ENCODE measurements at regions not wholly inside any gene's neighbourhood (a gene's known extent, or its start where the extent isn't known, plus 50 kb on each side); places are given as distances from the start of the nearest gene placed in this dataset.

GRCh38 chr4:189385098-189385497, 555.6 kb upstream of the FRG1 start:
- no peak overlapping the region for H3K4me3 Mint-ChIP-seq
- no peaks in the 10 kb centered on the region for H3K27me3 Mint-ChIP-seq
- H3K4me3 ChIP-seq (ENCODE audit: low read length) = no peak overlapping the region
- H3K36me3 ChIP-seq (ENCODE audit: insufficient read depth, low read length) = no peaks in the 10 kb centered on the region
- CTCF ChIA-PET = no interaction called here
- no peak overlapping the region for H3K27ac Mint-ChIP-seq
- no peaks in the 10 kb centered on the region for H3K4me1 ChIP-seq (ENCODE audit: insufficient read depth, low read length)
- DNase-seq = no peak
- POLR2A ChIA-PET = no interaction called here
- no peaks in the 10 kb centered on the region for H3K9me3 ChIP-seq (ENCODE audit: low read length)
- no peaks in the 10 kb centered on the region for H3K36me3 Mint-ChIP-seq
- no peak overlapping the region for H3K27ac ChIP-seq (ENCODE audit: low read depth, low read length)
- H3K9me3 Mint-ChIP-seq = peaks cover 2 to 9% (median 7%) of the 10 kb centered on the region in 5 donors
- no peaks in the 10 kb centered on the region for H3K4me1 Mint-ChIP-seq
- no peaks in the 10 kb centered on the region for H3K27me3 ChIP-seq (ENCODE audit: insufficient read depth, low read length, poor library complexity, severe bottlenecking)

GRCh38 chr4:189385579-189385978, 555.1 kb upstream of the FRG1 start:
- Histone ChIP-seq H3K27me3 (ENCODE audit: insufficient read depth, low read length, poor library complexity, severe bottlenecking) (no peaks in the 10 kb centered on the region), H3K4me1 (ENCODE audit: insufficient read depth, low read length) (no peaks in the 10 kb centered on the region), H3K9me3 (ENCODE audit: low read length) (no peaks in the 10 kb centered on the region), H3K27ac (ENCODE audit: low read depth, low read length) (no peak overlapping the region), H3K4me3 (ENCODE audit: low read length) (no peak overlapping the region), H3K36me3 (ENCODE audit: insufficient read depth, low read length) (no peaks in the 10 kb centered on the region)
- no peaks in the 10 kb centered on the region for H3K4me1 Mint-ChIP-seq
- DNase-seq = no peak
- CTCF ChIA-PET = no interaction called here
- no peaks in the 10 kb centered on the region for H3K27me3 Mint-ChIP-seq
- peaks cover 2 to 9% (median 7%) of the 10 kb centered on the region in 5 donors for H3K9me3 Mint-ChIP-seq
- H3K36me3 Mint-ChIP-seq = no peaks in the 10 kb centered on the region
- H3K27ac Mint-ChIP-seq = no peak overlapping the region
- H3K4me3 Mint-ChIP-seq = no peak overlapping the region
- POLR2A ChIA-PET = no interaction called here

DNA sequence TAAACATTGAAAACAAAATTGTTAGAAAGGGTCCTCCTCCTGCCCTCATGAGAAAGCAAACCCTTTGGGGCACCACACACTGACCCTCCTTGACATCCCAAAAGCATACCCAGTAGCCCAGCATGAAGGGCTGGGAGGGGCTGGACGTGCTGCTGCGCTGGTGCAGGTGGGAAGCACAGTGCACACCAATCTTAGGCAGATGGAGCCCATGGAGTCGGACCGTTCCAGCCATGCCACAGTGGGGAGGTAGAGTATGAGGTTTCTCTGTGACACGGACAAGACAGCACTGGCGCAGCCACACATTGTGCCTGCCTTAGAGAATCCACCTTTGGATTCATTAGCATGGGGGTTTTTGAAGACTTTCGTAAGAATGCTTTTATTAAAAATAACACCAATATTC, 544.2 kb upstream of the FRG1 start:
- Histone ChIP-seq H3K4me3 (ENCODE audit: low read length) (no peak overlapping the region), H3K27me3 (ENCODE audit: insufficient read depth, low read length, poor library complexity, severe bottlenecking) (no peaks in the 10 kb centered on the region), H3K36me3 (ENCODE audit: insufficient read depth, low read length) (no peaks in the 10 kb centered on the region), H3K27ac (ENCODE audit: low read depth, low read length) (no peak overlapping the region), H3K4me1 (ENCODE audit: insufficient read depth, low read length) (no peaks in the 10 kb centered on the region), H3K9me3 (ENCODE audit: low read length) (no peaks in the 10 kb centered on the region)
- ChIA-PET POLR2A (no interaction called here), CTCF (no interaction called here)
- Mint-ChIP-seq H3K9me3 (peaks cover 12 to 26% (median 16%) of the 10 kb centered on the region in 5 donors), H3K4me1 (no peaks in the 10 kb centered on the region), H3K27ac (no peak overlapping the region), H3K27me3 (no peaks in the 10 kb centered on the region), H3K4me3 (no peak overlapping the region), H3K36me3 (no peaks in the 10 kb centered on the region)
- DNase-seq = no peak

DNA sequence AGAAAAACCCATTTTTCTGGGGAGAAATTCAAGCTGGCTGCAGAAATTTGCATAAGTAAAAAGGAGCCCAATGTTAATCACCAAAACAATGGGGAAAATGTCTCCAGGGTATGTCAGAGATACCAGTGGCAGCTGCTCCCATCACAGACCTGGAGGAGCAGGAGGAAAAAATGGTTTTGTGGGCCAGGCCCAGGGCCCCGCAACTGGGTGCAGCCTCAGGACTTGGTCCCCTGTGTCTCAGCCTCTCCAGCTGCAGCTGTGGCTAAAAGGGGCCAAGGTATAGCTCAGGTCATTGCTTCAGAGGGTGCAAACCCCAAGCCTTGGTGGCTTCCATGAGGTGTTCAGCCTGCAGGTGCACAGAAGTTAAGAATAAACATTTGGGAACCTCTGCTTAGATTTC, 536.4 kb upstream of the FRG1 start:
- DNase-seq = no peak
- no peaks in the 10 kb centered on the region for H3K27me3 Mint-ChIP-seq
- Histone ChIP-seq H3K4me3 (ENCODE audit: low read length) (no peak overlapping the region), H3K27me3 (ENCODE audit: insufficient read depth, low read length, poor library complexity, severe bottlenecking) (no peaks in the 10 kb centered on the region), H3K4me1 (ENCODE audit: insufficient read depth, low read length) (no peaks in the 10 kb centered on the region), H3K9me3 (ENCODE audit: low read length) (no peaks in the 10 kb centered on the region), H3K27ac (ENCODE audit: low read depth, low read length) (no peak overlapping the region), H3K36me3 (ENCODE audit: insufficient read depth, low read length) (no peaks in the 10 kb centered on the region)
- ChIA-PET POLR2A (no interaction called here), CTCF (no interaction called here)
- no peaks in the 10 kb centered on the region for H3K4me1 Mint-ChIP-seq
- no peak overlapping the region for H3K27ac Mint-ChIP-seq
- H3K9me3 Mint-ChIP-seq = peaks cover 0 to 14% (median 6%) of the 10 kb centered on the region in 5 donors
- no peaks in the 10 kb centered on the region for H3K36me3 Mint-ChIP-seq
- H3K4me3 Mint-ChIP-seq = no peak overlapping the region

- CTCF ChIA-PET = no interaction called here
Measured at GRCh38 chr4:189409158-189409557, 531.5 kb upstream of the FRG1 start.

DNA sequence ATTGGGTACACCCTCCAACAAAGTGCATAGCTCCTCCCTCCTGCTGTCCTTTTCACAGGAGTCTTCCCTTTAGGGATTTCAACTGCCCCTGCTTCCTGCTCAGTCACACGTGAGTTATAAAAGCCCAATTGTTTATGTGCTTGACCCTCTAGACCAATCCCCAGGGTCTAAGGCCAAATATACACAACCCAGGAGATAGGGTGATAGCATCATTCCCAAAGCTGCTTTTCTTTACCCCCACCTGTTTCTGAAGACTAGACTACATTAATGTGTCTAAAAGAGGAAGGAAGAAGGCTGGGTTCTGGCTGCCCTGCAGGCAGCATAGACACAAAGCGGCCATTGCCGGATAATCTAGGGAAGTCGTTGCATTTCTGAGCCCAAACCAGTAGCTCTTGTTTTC, 526.7 kb upstream of the FRG1 start:
- H3K36me3 Mint-ChIP-seq = no peaks in the 10 kb centered on the region
- H3K27ac Mint-ChIP-seq = no peak overlapping the region
- H3K4me3 Mint-ChIP-seq = no peak overlapping the region
- H3K9me3 Mint-ChIP-seq = peaks cover 2 to 13% (median 6%) of the 10 kb centered on the region in 5 donors
- no peaks in the 10 kb centered on the region for H3K27me3 Mint-ChIP-seq
- Histone ChIP-seq H3K4me1 (ENCODE audit: insufficient read depth, low read length) (no peaks in the 10 kb centered on the region), H3K27ac (ENCODE audit: low read depth, low read length) (no peak overlapping the region), H3K27me3 (ENCODE audit: insufficient read depth, low read length, poor library complexity, severe bottlenecking) (no peaks in the 10 kb centered on the region), H3K9me3 (ENCODE audit: low read length) (no peaks in the 10 kb centered on the region), H3K36me3 (ENCODE audit: insufficient read depth, low read length) (no peaks in the 10 kb centered on the region), H3K4me3 (ENCODE audit: low read length) (no peak overlapping the region)
- DNase-seq = no peak
- no peaks in the 10 kb centered on the region for H3K4me1 Mint-ChIP-seq
- POLR2A ChIA-PET = no interaction called here
- CTCF ChIA-PET = no interaction called here

More at GRCh38 chr4:189409158-189409557, 531.5 kb upstream of the FRG1 start:
- no peaks in the 10 kb centered on the region for H3K27me3 ChIP-seq (ENCODE audit: insufficient read depth, low read length, poor library complexity, severe bottlenecking)
- Mint-ChIP-seq H3K9me3 (peaks cover 4 to 14% (median 8%) of the 10 kb centered on the region in 5 donors), H3K4me1 (no peaks in the 10 kb centered on the region), H3K27me3 (no peaks in the 10 kb centered on the region), H3K36me3 (no peaks in the 10 kb centered on the region), H3K4me3 (no peak overlapping the region), H3K27ac (no peak overlapping the region)
- H3K36me3 ChIP-seq (ENCODE audit: insufficient read depth, low read length) = no peaks in the 10 kb centered on the region
- no peaks in the 10 kb centered on the region for H3K4me1 ChIP-seq (ENCODE audit: insufficient read depth, low read length)
- no peak for DNase-seq
- no peak overlapping the region for H3K4me3 ChIP-seq (ENCODE audit: low read length)
- POLR2A ChIA-PET = no interaction called here
- H3K27ac ChIP-seq (ENCODE audit: low read depth, low read length) = no peak overlapping the region
- no peaks in the 10 kb centered on the region for H3K9me3 ChIP-seq (ENCODE audit: low read length)

DNA sequence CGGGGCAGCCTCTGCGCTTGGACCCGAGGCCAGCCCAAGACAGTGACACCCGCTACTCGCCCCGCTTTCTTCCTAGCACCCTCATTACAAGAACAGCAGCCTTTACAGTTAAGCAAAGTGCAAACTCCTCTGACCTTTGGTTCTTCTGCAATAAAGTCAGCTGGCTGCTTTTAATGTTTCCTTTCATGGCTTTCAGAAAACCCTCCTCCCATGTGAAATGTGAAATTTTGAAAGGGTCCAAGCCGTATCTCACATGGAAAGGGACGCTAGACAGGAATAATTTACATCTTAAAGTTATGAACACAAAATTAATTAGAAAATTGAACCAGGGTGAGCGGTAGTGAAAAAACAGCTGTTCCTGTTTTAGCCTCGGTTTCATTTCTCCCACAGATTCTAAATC, 520.1 kb upstream of the FRG1 start:
- no peaks in the 10 kb centered on the region for H3K27me3 ChIP-seq (ENCODE audit: insufficient read depth, low read length, poor library complexity, severe bottlenecking)
- Mint-ChIP-seq H3K4me1 (no peaks in the 10 kb centered on the region), H3K27me3 (no peaks in the 10 kb centered on the region), H3K4me3 (no peak overlapping the region), H3K27ac (no peak overlapping the region), H3K36me3 (no peaks in the 10 kb centered on the region), H3K9me3 (peaks cover 0 to 7% (median 2%) of the 10 kb centered on the region in 5 donors)
- H3K27ac ChIP-seq (ENCODE audit: low read depth, low read length) = no peak overlapping the region
- no peaks in the 10 kb centered on the region for H3K9me3 ChIP-seq (ENCODE audit: low read length)
- ChIA-PET POLR2A (no interaction called here), CTCF (no interaction called here)
- H3K36me3 ChIP-seq (ENCODE audit: insufficient read depth, low read length) = no peaks in the 10 kb centered on the region
- H3K4me1 ChIP-seq (ENCODE audit: insufficient read depth, low read length) = no peaks in the 10 kb centered on the region
- H3K4me3 ChIP-seq (ENCODE audit: low read length) = no peak overlapping the region
- DNase-seq = no peak

DNA sequence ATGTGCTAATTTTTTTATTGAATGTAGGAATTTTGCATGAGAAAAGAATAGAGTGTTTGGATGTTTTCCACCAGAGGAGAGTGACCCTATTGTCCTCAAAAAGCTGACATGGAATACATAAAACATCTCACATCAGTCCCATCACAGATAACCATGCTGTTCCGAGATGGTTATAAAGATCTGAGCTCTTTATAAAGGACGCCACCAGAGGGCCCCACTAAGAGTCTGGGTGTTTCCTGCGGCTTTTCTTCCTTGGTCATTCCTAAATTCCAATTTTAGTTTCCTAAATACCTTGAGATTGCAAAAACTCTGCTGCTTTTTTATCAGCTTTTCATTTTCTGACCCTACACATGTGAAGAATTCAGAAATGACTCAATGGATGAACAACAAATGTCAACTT, 504.5 kb upstream of the FRG1 start:
- no peaks in the 10 kb centered on the region for H3K36me3 Mint-ChIP-seq
- Histone ChIP-seq H3K4me1 (ENCODE audit: insufficient read depth, low read length) (no peaks in the 10 kb centered on the region), H3K36me3 (ENCODE audit: insufficient read depth, low read length) (no peaks in the 10 kb centered on the region), H3K27me3 (ENCODE audit: insufficient read depth, low read length, poor library complexity, severe bottlenecking) (no peaks in the 10 kb centered on the region), H3K4me3 (ENCODE audit: low read length) (no peak overlapping the region), H3K27ac (ENCODE audit: low read depth, low read length) (no peak overlapping the region), H3K9me3 (ENCODE audit: low read length) (no peaks in the 10 kb centered on the region)
- no peak for DNase-seq
- H3K9me3 Mint-ChIP-seq = peaks cover 2 to 12% (median 5%) of the 10 kb centered on the region in 5 donors
- H3K4me1 Mint-ChIP-seq = no peaks in the 10 kb centered on the region
- ChIA-PET CTCF (no interaction called here), POLR2A (no interaction called here)
- H3K27ac Mint-ChIP-seq = no peak overlapping the region
- H3K4me3 Mint-ChIP-seq = no peak overlapping the region
- no peaks in the 10 kb centered on the region for H3K27me3 Mint-ChIP-seq

- Mint-ChIP-seq H3K36me3 (no peaks in the 10 kb centered on the region), H3K27ac (no peak overlapping the region), H3K4me3 (no peak overlapping the region), H3K4me1 (no peaks in the 10 kb centered on the region), H3K9me3 (peaks cover 0 to 10% (median 3%) of the 10 kb centered on the region in 5 donors), H3K27me3 (no peaks in the 10 kb centered on the region)
- no peaks in the 10 kb centered on the region for H3K36me3 ChIP-seq (ENCODE audit: insufficient read depth, low read length)
- no peaks in the 10 kb centered on the region for H3K9me3 ChIP-seq (ENCODE audit: low read length)
- no peak overlapping the region for H3K27ac ChIP-seq (ENCODE audit: low read depth, low read length)
- POLR2A ChIA-PET = no interaction called here
- no peak for DNase-seq
- H3K27me3 ChIP-seq (ENCODE audit: insufficient read depth, low read length, poor library complexity, severe bottlenecking) = no peaks in the 10 kb centered on the region
- CTCF ChIA-PET = no interaction called here
- H3K4me3 ChIP-seq (ENCODE audit: low read length) = no peak overlapping the region
- H3K4me1 ChIP-seq (ENCODE audit: insufficient read depth, low read length) = no peaks in the 10 kb centered on the region
Measured at GRCh38 chr4:189440716-189441115, 500.0 kb upstream of the FRG1 start.

All from CD8-positive, alpha-beta memory T cell (primary cell).